ENCODE measurements at regions not wholly inside any gene's neighbourhood (a gene's known extent, or its start where the extent isn't known, plus 50 kb on each side); places are given as distances from the start of the nearest gene placed in this dataset.

GRCh38 chr15:54836052-54836795, 360.5 kb downstream of the RSL24D1 start:
- no peak for TF ChIP-seq CTCF (conservative IDR thresholded peaks at IDR 0.05; ENCODE audit: low read depth, low read length)
- no peak for DNase-seq (ENCODE audit: low read depth)
- H3K4me3 ChIP-seq (ENCODE audit: low read depth, low read length), result no peak overlapping the region

- H3K4me3 ChIP-seq (ENCODE audit: low read depth, low read length), result no peak overlapping the region
- no peak for TF ChIP-seq CTCF (conservative IDR thresholded peaks at IDR 0.05; ENCODE audit: low read depth, low read length)
- no peak for DNase-seq (ENCODE audit: low read depth)
Measured at GRCh38 chr15:54829821-54830220, 366.9 kb downstream of the RSL24D1 start.

- H3K4me3 ChIP-seq (ENCODE audit: low read depth, low read length), result no peak overlapping the region
- no peak for DNase-seq (ENCODE audit: low read depth)
- no peak for TF ChIP-seq CTCF (conservative IDR thresholded peaks at IDR 0.05; ENCODE audit: low read depth, low read length)
Measured at GRCh38 chr15:54820811-54821210, 375.9 kb downstream of the RSL24D1 start.

- DNase-seq (ENCODE audit: low read depth), result no peak
- no peak for TF ChIP-seq CTCF (conservative IDR thresholded peaks at IDR 0.05; ENCODE audit: low read depth, low read length)
- no peak overlapping the region for H3K4me3 ChIP-seq (ENCODE audit: low read depth, low read length)
Measured at GRCh38 chr15:54820098-54820497, 376.6 kb downstream of the RSL24D1 start.

- TF ChIP-seq CTCF (conservative IDR thresholded peaks at IDR 0.05; ENCODE audit: low read depth, low read length), result no peak
- H3K4me3 ChIP-seq (ENCODE audit: low read depth, low read length), result no peak overlapping the region
- DNase-seq (ENCODE audit: low read depth), result no peak
Measured at GRCh38 chr15:54816401-54816800, 380.3 kb downstream of the RSL24D1 start.

GRCh38 chr15:54815556-54815955, 381.2 kb downstream of the RSL24D1 start:
- no peak for TF ChIP-seq CTCF (conservative IDR thresholded peaks at IDR 0.05; ENCODE audit: low read depth, low read length)

GRCh38 chr15:54812383-54812782, 384.4 kb downstream of the RSL24D1 start:
- TF ChIP-seq CTCF (conservative IDR thresholded peaks at IDR 0.05; ENCODE audit: low read depth, low read length), result no peak
- DNase-seq (ENCODE audit: low read depth), result no peak
- no peak overlapping the region for H3K4me3 ChIP-seq (ENCODE audit: low read depth, low read length)

More at GRCh38 chr15:54815556-54815955, 381.2 kb downstream of the RSL24D1 start:
- DNase-seq (ENCODE audit: low read depth), result no peak
- H3K4me3 ChIP-seq (ENCODE audit: low read depth, low read length), result no peak overlapping the region

All from choroid plexus epithelial cell (primary cell).